ENCODE measurements at regions not wholly inside any gene's neighbourhood (a gene's known extent, or its start where the extent isn't known, plus 50 kb on each side); places are given as distances from the start of the nearest gene placed in this dataset.
"Not testable (repeated sequence)": the region's sequence is repeated elsewhere in the genome, so short reads cannot be mapped to it uniquely, and the experiment has no call there.

GRCh38 chr13:107808389-107808788 lies 406.9 kb downstream of the LIG4 start:
- no peak for DNase-seq

DNA sequence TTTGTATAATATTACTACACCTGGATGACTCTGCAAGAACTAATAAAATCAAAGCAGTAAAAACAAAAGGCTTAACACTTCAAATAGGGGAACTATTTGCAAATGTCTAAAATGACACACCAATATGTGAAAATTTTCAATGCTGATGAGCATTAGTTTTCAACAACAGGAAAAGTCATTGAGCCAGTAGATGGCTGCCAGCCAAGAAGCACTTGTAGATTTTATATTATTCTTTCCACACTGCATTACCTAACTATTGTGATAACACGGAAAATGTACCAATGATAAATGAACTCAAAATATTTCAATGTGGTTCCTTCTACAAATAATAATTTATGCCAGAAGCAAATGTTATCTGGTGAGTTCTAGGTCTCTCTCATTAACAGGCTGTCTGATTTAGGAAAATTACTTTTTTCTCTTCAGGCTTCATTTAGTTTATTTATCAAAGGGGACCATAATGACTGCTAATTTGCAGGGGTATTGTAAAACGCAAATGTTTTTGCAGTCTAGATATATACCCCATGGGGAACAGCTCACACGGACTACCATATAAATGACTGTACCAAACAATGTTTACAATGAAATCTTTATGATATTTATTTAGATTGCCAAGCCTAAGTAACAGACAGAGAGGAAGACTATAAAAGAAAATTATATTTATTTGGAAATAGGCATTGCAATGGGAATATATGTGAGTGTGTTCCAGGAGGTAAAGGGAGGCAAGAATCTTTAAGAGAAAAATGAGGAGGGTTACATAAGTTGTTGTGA lies 407.8 kb downstream of the LIG4 start:
- no peak for DNase-seq

DNA sequence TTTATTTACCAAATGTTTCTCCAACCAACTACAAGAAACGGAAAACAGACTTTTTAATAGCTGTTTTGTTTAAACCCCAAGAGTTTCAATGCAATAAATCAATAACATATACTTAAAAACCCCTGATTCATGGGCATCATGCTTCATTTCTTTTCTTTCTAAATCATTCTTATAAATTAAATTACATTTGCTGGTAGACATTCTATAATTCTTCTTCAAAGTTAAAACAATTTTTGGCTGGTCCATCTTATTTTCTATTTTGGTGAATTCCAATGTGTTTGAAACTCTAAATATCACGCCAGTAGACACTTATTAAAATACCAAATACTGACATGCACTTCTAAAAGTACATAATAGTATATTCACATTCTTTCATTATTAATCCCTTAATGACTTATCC lies 408.6 kb downstream of the LIG4 start:
- no peak for DNase-seq

DNA sequence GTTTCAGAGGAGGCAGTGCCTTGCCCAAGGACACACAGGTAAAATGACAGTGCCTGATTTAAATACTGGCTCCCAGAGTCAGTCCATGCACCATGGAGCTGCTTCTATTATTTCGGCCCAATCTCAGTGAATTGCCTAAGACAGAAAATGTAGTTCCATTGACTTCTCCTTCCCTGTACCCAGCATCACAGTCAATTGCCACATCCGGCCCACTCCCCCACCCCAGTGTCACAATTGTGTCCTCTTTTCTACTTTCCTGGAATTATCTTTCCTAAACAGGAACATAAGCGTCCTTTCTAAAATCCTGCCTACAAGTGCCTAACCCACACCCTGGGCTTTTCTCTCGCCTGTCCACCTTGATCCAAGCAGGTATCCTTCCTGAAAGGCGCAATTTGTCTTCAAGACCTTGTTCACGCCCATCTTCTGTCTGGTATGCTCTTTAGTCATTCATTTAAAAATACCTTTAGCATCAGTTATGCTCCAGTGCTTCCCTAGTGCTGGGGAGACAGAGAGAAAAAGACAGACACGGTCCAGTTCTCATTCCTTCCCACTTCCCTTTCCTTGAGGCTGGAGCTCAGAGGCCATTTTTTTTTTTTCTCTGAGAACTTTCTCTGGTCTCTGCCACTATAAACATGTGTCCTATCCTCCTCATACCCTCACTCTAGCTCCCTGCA lies 411.4 kb downstream of the LIG4 start:
- no peak for DNase-seq

DNA sequence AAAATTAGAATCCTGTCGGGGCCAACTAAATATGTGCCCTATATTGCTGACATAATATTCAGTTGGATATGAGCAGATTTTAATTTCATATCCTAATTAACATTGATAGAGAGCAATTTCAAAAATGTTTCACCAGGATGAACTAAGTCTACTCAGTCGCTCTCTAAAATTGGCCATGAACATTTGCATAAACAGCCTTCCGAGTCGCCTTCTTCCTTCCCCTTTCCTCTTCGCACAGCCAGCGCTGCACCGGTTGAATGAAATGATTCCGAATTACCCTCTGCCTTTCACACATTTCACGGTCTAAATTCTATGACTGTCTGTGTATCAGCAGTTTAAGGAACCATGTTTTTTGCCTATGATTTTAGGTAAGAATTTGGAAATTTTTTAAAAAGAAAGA lies 413.7 kb downstream of the LIG4 start:
- DNase-seq: no peak

DNA sequence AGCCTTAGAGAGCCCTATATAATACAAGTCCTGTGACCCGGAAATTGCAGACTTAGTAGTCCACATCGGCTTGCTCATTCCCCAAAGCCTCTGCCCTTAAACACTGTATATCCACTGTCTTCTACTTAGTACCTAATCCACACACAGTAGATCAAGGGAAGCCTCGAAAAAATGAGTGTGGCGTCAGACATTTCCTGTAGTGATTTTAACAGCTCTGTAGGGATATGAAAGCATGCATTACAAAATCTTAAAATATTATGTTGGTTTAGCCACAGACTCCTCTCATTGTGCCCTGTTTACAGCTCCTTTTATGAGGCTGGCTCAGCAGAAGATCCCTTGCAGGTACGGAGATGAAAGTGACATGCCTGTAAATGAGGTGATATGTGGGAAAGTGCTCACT lies 416.3 kb downstream of the LIG4 start:
- DNase-seq: no peak

DNA sequence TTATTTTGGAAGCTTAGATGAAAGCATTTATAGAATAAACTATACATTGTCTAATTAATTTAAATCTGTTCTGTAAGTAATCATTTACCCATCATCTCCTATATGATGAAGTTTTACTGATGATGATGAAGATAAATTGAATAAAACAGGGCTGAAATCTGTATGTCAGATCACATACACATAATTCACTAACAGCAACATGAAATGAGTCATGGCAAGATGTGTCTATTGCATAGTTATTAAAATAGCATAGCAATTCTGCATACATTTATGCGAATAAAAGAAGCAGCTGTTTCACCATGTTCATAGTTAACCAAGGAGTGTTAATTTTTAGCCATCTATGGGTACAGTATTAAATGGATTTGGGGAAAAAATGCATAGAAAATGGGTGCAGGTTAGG lies 424.9 kb downstream of the LIG4 start:
- no peak for DNase-seq

GRCh38 chr13:107788464-107789165 lies 426.7 kb downstream of the LIG4 start:
- DNase-seq: no peak

DNA sequence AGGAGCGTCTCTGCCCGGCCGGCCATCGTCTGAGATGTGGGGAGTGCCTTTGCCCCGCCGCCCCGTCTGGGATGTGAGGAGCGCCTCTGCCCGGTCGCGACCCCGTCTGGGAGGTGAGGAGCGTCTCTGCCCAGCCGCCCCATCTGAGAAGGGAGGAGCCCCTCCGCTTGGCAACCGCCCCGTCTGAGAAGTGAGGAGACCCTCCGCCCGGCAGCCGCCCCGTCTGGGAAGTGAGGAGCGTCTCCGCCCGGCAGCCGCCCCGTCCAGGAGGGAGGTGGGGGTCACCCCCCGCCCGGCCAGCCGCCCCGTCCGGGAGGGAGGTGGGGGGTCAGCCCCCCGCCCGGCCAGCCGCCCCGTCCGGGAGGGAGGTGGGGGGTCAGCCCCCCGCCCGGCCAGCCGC lies 432.7 kb downstream of the LIG4 start:
- DNase-seq: not testable (repeated sequence)

- DNase-seq: no peak
Measured at GRCh38 chr13:107778094-107778493, 437.2 kb downstream of the LIG4 start.

- DNase-seq: no peak
Measured at GRCh38 chr13:107770541-107770940, 444.8 kb downstream of the LIG4 start.

GRCh38 chr13:107767119-107767518 lies 448.2 kb downstream of the LIG4 start:
- no peak for DNase-seq

- no peak for DNase-seq
Measured at GRCh38 chr13:107765724-107766401, 449.5 kb downstream of the LIG4 start.

GRCh38 chr13:107764046-107764445 lies 451.3 kb downstream of the LIG4 start:
- DNase-seq: no peak

DNA sequence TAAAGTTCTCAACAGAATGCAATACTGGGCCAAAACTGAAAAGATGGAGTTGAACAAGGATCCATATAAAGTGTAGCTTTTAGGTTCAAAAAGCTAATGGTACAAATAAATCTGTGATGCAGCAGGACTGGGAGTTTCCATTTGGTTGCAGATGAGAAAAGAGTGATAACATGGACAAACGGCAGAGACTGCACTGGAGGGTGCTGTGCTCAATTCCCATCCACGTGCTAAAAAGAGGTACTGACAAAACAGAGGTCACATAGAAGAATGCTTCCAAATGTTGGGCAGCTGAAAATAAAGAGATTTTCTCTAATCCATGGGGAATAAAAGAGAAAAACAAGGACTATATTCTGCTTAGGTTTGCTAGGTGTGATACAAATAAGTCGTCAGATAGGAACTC lies 461.6 kb downstream of the LIG4 start:
- no peak for DNase-seq

DNA sequence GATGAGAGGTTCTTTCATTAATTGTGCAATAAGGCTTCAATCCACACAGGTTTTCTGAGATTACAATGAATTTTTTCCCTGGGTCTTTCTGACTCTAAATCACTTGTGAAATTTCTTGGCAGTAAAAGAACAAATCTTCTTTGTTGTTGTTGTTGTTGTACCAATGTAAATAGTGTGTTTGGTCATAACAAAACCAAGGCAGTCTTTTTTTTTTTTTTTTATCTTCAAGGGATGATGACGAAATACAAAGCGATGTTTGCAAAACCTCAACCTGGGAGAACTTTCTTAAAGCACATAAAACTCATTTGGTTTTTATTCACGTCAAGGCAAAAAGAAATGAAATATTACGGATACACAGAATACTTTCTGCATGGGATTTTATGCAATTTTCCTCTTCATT lies 462.0 kb downstream of the LIG4 start:
- DNase-seq: no peak

DNA sequence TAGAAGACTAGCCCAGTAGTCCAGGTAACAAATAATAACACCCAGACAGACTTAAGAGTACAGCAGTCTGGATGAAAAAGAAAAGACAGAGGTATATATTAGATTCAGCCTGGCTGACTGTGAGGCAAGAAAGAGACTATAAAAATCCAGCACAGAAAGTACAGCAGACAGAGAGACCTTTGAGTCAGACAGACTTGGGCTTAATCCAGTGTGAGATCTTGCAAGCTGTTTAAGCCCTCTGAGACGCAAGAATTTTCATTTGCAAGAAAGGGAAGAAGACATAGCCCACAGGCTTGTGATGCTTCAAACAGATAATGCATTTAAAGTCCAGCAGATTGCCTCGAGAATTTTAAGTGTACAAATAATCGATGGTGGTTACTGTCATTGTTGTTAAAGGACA lies 471.4 kb downstream of the LIG4 start:
- DNase-seq: no peak

DNA sequence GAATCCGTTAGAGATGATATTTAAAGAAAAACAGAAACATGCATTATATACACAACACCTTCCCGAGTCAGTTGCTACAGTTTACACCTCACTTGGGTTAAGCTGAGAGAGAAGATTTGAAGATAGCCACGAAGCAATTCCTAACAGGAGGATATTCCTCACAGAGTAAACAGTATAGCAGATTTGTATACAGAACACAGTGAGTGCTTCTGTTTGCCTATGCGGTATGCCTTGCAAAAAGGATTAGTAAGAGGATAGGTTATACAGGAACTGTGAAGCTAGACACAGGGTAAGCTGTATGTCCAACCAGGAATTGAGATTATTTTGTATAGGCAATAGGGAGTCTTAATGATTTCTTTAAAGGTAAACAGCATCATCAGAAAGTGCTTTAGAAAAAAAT lies 471.8 kb downstream of the LIG4 start:
- DNase-seq: no peak

GRCh38 chr13:107743100-107743499 lies 472.2 kb downstream of the LIG4 start:
- DNase-seq: no peak

GRCh38 chr13:107742544-107742943 lies 472.8 kb downstream of the LIG4 start:
- no peak for DNase-seq

GRCh38 chr13:107738004-107738403 lies 477.3 kb downstream of the LIG4 start:
- no peak for DNase-seq

DNA sequence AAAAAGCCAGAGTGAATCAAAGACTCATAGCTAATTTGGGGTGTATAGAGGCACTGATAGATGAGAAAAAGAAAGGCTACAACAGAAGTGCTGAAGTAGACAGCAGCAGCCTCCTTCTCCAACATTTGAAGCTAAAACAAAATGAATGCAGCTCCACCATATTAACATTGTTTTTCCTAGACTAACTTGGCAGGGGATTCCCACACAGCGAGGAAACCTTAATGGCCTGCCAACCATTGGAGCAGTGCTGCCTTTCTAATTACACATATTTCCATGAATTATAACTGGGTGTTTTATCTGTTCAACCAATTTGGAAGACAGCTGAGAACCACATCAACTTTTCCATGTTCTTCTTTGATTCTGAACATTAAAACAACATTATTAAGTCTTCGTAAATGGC lies 478.6 kb downstream of the LIG4 start:
- no peak for DNase-seq

- DNase-seq: no peak
Measured at GRCh38 chr13:107736170-107736569, 479.2 kb downstream of the LIG4 start.
